Limb (tissue), 2 donors: ENCODE measurements at regions not wholly inside any gene's neighbourhood (a gene's known extent, or its start where the extent isn't known, plus 50 kb on each side); places are given as distances from the start of the nearest gene placed in this dataset.
"Not testable (repeated sequence)": the region's sequence is repeated elsewhere in the genome, so short reads cannot be mapped to it uniquely, and the experiment has no call there.

ENCODE experiments used
- DNase-seq, 2 donors: peaks; one replicate each; pipeline ENCODE4 v3.0.0-alpha.2; 2016; ENCODE audit errors: extremely low spot score in 2 of 2

- DNase-seq: no peak
Measured at GRCh38 chr20:40634891-40635290, 54.1 kb downstream of the MAFB start.

GRCh38 chr20:40633123-40633850 is 55.7 kb downstream of the MAFB start:
- DNase-seq: no peak

GRCh38 chr20:40632346-40632976 is 56.6 kb downstream of the MAFB start:
- no peak for DNase-seq

GRCh38 chr20:40631119-40631631 is 57.9 kb downstream of the MAFB start:
- no peak for DNase-seq

GRCh38 chr20:40630713-40631112 is 58.3 kb downstream of the MAFB start:
- DNase-seq: no peak

GRCh38 chr20:40630099-40630498 is 58.9 kb downstream of the MAFB start:
- no peak for DNase-seq

- no peak for DNase-seq
Measured at GRCh38 chr20:40628877-40629276, 60.2 kb downstream of the MAFB start.

- not testable (repeated sequence) for DNase-seq
Measured at GRCh38 chr20:40619053-40619452, 70.0 kb downstream of the MAFB start.

- DNase-seq: no peak
Measured at GRCh38 chr20:40617594-40617993, 71.4 kb downstream of the MAFB start.

GRCh38 chr20:40612837-40613236 is 76.2 kb downstream of the MAFB start:
- no peak for DNase-seq

GRCh38 chr20:40612247-40612646 is 76.8 kb downstream of the MAFB start:
- no peak for DNase-seq

- DNase-seq: no peak
Measured at GRCh38 chr20:40610730-40611129, 78.3 kb downstream of the MAFB start.

- no peak for DNase-seq
Measured at GRCh38 chr20:40607927-40608326, 81.1 kb downstream of the MAFB start.

- DNase-seq: no peak
Measured at GRCh38 chr20:40606660-40607059, 82.4 kb downstream of the MAFB start.

- DNase-seq: no peak
Measured at GRCh38 chr20:40606237-40606636, 82.8 kb downstream of the MAFB start.

- no peak for DNase-seq
Measured at GRCh38 chr20:40604416-40604815, 84.6 kb downstream of the MAFB start.

GRCh38 chr20:40603057-40603651 is 85.9 kb downstream of the MAFB start:
- no peak for DNase-seq

- DNase-seq: no peak
Measured at GRCh38 chr20:40602381-40602780, 86.7 kb downstream of the MAFB start.

GRCh38 chr20:40600441-40601219 is 88.4 kb downstream of the MAFB start:
- DNase-seq: no peak

- no peak for DNase-seq
Measured at GRCh38 chr20:40599987-40600386, 89.0 kb downstream of the MAFB start.

GRCh38 chr20:40592941-40593340 is 96.1 kb downstream of the MAFB start:
- DNase-seq: no peak

GRCh38 chr20:40591536-40591935 is 97.5 kb downstream of the MAFB start:
- DNase-seq: no peak
